ENCODE measurements at regions not wholly inside any gene's neighbourhood (a gene's known extent, or its start where the extent isn't known, plus 50 kb on each side); places are given as distances from the start of the nearest gene placed in this dataset.
A peak's percentile ranks its signal among the peaks of the same experiment; 100 is the strongest.

DNA sequence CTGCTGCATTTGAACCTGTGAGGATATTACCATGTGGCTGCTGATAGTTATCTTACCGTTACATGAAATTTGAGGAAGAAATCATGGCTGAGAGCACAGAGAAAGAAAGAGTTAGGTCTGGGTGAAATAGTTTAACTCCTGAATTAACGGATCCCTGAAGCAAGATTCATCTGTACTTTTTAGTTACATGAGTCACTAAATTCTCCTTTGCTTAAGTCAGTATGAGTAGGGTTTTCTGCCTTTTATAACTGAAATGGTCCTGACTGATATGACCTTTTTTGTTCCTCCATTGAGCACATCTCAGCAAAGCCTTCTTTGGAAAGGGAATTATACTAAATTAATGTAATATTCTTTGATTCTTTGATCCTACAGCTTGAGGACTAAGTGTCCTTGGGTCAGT is 333.3 kb upstream of the ZFP64 start:
- no peaks in the 10 kb centered on the region for H3K4me1 Mint-ChIP-seq
- H3K9me3 Mint-ChIP-seq, result peaks cover 10% of the 10 kb centered on the region
- H3K4me3 Mint-ChIP-seq, result no peak overlapping the region
- TF ChIP-seq, protein P1, sequence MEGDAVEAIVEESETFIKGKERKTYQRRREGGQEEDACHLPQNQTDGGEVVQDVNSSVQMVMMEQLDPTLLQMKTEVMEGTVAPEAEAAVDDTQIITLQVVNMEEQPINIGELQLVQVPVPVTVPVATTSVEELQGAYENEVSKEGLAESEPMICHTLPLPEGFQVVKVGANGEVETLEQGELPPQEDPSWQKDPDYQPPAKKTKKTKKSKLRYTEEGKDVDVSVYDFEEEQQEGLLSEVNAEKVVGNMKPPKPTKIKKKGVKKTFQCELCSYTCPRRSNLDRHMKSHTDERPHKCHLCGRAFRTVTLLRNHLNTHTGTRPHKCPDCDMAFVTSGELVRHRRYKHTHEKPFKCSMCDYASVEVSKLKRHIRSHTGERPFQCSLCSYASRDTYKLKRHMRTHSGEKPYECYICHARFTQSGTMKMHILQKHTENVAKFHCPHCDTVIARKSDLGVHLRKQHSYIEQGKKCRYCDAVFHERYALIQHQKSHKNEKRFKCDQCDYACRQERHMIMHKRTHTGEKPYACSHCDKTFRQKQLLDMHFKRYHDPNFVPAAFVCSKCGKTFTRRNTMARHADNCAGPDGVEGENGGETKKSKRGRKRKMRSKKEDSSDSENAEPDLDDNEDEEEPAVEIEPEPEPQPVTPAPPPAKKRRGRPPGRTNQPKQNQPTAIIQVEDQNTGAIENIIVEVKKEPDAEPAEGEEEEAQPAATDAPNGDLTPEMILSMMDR (conservative IDR thresholded peaks at IDR 0.05), result no peak
- no peak overlapping the region for H3K27ac Mint-ChIP-seq (ENCODE audit: unreplicated experiment)
- DNase-seq (ENCODE audit: low read depth, low spot score), result no peak
- peaks cover 8% of the 10 kb centered on the region for H3K36me3 Mint-ChIP-seq (ENCODE audit: low read depth)
- no peaks in the 10 kb centered on the region for H3K27me3 Mint-ChIP-seq (ENCODE audit: low read depth)

DNA sequence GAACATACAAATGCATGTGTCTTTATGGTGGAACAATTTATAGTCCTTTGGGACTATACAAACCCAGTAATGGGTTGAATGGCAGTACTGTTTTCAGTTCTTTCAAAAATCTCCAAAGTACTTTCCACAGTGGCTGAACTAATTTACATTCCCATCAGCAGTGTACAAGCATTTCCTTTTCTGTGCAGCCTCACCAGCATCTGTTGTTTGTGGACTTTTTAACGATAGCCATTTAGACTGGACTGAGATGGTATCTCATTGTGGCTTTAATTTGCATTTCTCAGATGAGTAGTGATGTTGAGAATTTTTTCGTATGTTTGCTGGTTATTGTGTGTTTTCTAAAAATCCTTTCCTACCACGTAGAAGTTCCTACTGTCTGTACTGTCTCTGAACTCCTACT is 327.2 kb upstream of the ZFP64 start:
- peaks cover 5% of the 10 kb centered on the region for H3K4me1 Mint-ChIP-seq
- peaks cover 18% of the 10 kb centered on the region for H3K9me3 Mint-ChIP-seq
- no peak overlapping the region for H3K4me3 Mint-ChIP-seq
- TF ChIP-seq, protein P1 (conservative IDR thresholded peaks at IDR 0.05), result no peak
- no peak overlapping the region for H3K27ac Mint-ChIP-seq (ENCODE audit: unreplicated experiment)
- H3K36me3 Mint-ChIP-seq (ENCODE audit: low read depth), result peaks cover 8% of the 10 kb centered on the region
- DNase-seq (ENCODE audit: low read depth, low spot score), result no peak
- H3K27me3 Mint-ChIP-seq (ENCODE audit: low read depth), result no peaks in the 10 kb centered on the region

DNA sequence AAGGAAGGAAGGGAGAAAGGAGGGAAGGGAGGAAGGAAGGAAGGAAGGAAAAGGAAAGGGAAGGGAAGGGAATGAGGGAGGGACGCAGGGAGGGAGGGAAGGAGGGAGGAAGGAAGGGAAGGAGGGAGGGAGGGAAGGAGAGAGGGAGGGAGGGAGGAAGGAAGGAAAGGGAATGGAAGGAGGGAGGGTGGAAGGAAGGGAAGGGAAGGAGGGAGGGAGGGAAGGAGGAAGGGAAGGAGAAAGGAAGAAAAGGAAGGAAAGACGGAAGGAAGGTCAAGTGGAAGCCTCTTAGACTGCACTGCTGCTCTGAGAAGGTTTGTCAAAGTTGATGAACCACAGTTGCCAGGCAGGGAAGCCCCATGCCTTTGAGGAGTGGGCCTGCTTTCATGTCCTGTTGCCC is 324.3 kb upstream of the ZFP64 start:
- no peaks in the 10 kb centered on the region for H3K27me3 Mint-ChIP-seq (ENCODE audit: low read depth)
- no peak overlapping the region for H3K27ac Mint-ChIP-seq (ENCODE audit: unreplicated experiment)
- no peak overlapping the region for H3K4me3 Mint-ChIP-seq
- TF ChIP-seq, protein P1 (conservative IDR thresholded peaks at IDR 0.05), result no peak
- H3K4me1 Mint-ChIP-seq, result peaks cover 16% of the 10 kb centered on the region
- DNase-seq (ENCODE audit: low read depth, low spot score), result no peak
- peaks cover 5% of the 10 kb centered on the region for H3K36me3 Mint-ChIP-seq (ENCODE audit: low read depth)
- H3K9me3 Mint-ChIP-seq, result peaks cover 14% of the 10 kb centered on the region

DNA sequence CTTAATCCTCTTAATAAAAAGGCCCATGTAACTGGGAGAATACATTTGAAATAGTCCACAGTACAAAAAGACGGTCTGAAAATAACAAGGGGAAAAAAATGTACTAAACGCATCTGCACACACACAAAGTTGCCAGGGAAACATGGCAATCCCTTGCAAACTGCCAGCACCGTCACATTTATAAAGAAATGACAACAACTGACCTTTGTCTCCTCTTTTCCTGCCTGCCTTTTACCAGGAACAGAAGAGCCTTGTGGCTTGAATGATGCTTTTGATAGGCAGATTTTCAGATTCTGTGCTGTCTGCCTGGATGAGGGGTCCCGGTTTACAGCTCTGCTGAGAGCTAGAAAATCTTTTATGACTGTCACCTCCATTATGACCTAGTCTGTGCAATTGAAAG is 308.6 kb upstream of the ZFP64 start:
- H3K4me1 Mint-ChIP-seq, result peaks cover 48% of the 10 kb centered on the region
- H3K27me3 Mint-ChIP-seq (ENCODE audit: low read depth), result peaks cover 3% of the 10 kb centered on the region
- H3K36me3 Mint-ChIP-seq (ENCODE audit: low read depth), result peaks cover 10% of the 10 kb centered on the region
- peak; percentile 9 for DNase-seq (ENCODE audit: low read depth, low spot score)
- peak overlapping the region; percentile 98 for H3K27ac Mint-ChIP-seq (ENCODE audit: unreplicated experiment)
- peaks cover 10% of the 10 kb centered on the region for H3K9me3 Mint-ChIP-seq
- TF ChIP-seq, protein P1 (conservative IDR thresholded peaks at IDR 0.05), result no peak
- H3K4me3 Mint-ChIP-seq, result peak overlapping the region; percentile 70

DNA sequence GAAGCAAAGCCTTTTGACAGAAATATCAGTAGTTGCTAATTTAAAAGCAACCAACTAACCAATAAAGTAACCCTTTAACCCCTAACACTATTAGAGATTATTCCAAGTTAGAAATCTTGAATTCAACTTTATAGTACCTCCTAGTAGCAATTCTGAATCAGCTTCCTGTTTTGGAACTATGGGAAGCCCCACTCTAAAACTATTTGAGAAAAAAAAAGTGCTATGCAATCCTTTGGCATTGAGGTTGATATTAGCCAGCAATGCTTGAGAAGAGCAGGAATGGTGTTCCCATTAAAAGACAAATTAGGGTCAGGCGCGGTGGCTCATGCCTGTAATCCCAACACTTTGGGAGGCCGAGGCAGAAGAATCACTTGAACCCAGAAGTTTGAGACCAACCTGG is 306.2 kb upstream of the ZFP64 start:
- no peak overlapping the region for H3K27ac Mint-ChIP-seq (ENCODE audit: unreplicated experiment)

More for the DNA sequence above, 306.2 kb upstream of the ZFP64 start:
- TF ChIP-seq, protein P1 (conservative IDR thresholded peaks at IDR 0.05), result no peak
- Mint-ChIP-seq H3K4me1 (peaks cover 67% of the 10 kb centered on the region), H3K27me3 (ENCODE audit: low read depth) (peaks cover 6% of the 10 kb centered on the region), H3K4me3 (no peak overlapping the region), H3K36me3 (ENCODE audit: low read depth) (peaks cover 2% of the 10 kb centered on the region), H3K9me3 (peaks cover 4% of the 10 kb centered on the region)
- no peak for DNase-seq (ENCODE audit: low read depth, low spot score)

Measured in neural crest cell (in vitro differentiated cells).